Panc1 (cell line): ENCODE measurements at regions not wholly inside any gene's neighbourhood (a gene's known extent, or its start where the extent isn't known, plus 50 kb on each side); places are given as distances from the start of the nearest gene placed in this dataset.

ENCODE experiments used
- CTCF ChIP-seq: fragments of 450-650 bp; IDR thresholded peaks from 2 replicates; pipeline ENCODE4 v1.5.1; 2017; ENCODE audit warnings: mild to moderate bottlenecking
- SIN3A ChIP-seq: IDR thresholded peaks from 2 replicates; pipeline ENCODE4 v1.6.1; 2012; ENCODE audit warnings: low read depth, mild to moderate bottlenecking, low read length, moderate library complexity, borderline replicate concordance; ENCODE audit not compliant: insufficient read depth

DNA sequence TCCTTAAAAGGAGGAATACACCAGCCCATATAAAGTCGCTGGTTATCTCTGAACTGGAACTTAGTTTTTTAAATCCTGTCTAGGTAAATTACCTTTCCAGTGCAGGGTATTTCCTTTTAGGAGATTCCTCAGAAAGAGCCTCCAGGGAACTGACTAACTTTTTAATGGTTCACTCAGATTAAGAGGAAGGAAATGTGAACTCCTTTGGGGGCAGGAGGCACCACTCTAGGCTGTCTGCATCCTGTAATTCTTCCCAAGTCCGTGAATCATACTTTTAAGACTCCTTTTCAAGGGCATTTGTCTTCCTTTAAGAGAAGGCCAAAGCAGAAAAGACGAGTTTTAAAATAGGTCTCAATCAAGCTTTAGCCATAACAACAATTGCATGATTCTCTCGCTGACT lies 871.2 kb upstream of the NR2F2 start:
- no peak for TF ChIP-seq CTCF
- no peak for TF ChIP-seq SIN3A
